ENCODE measurements at regions not wholly inside any gene's neighbourhood (a gene's known extent, or its start where the extent isn't known, plus 50 kb on each side); places are given as distances from the start of the nearest gene placed in this dataset.
"Not testable (repeated sequence)": the region's sequence is repeated elsewhere in the genome, so short reads cannot be mapped to it uniquely, and the experiment has no call there.

DNA sequence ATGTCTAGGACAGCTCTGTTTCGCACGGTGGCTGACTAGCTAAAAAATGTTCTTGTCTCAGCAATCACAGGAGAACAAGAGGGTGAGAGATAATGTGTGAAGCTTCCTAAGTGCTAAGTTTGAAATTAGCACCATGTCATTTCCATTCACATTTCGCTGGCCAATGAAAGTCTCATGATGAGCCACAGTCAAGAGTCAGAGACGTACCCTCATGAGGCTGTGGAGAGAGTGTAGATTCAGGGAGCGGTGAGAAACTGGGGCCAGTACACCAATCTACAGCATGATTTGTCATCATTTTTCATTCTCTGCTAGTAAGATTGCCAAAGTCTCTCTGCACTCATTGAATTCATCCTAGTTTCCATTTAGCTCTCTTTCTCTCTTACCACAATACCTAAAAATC lies 98.1 kb downstream of the FAM72C start:
- not testable (repeated sequence) for H3K4me1 ChIP-seq (ENCODE audit: control insufficient read depth, insufficient read depth, low read length, poor library complexity, severe bottlenecking)

DNA sequence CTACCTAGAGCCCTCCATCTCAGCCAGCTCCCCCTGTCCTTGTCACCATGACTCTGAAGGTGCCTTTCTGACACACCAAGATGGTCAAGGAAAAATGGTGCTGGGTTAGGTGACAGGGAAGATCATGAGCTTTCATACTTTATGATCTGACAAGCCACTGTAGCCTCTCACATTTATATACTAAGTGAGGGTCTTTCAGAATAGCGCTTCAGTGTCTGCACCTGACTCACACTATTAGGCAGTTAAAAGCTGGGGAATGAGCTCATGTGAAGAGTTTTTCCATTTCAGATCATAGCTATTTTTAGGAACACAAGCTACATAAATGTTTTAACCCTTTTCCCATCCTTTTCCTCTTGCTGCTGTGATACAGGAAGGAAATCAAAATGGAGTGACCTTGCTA lies 101.4 kb downstream of the FAM72C start:
- H3K9me3 ChIP-seq (ENCODE audit: control insufficient read depth, low read length); H3K4me1 ChIP-seq (ENCODE audit: control insufficient read depth, insufficient read depth, low read length, poor library complexity, severe bottlenecking): not testable (repeated sequence)

More for the DNA sequence above, 98.1 kb downstream of the FAM72C start:
- not testable (repeated sequence) for H3K27me3 ChIP-seq (replicated peaks; ENCODE audit: control insufficient read depth, insufficient read depth, low read length, poor library complexity, severe bottlenecking); DNase-seq; H3K27ac ChIP-seq (ENCODE audit: insufficient read depth, low read length, poor library complexity, severe bottlenecking); H3K9me3 ChIP-seq (ENCODE audit: control insufficient read depth, low read length); H3K36me3 ChIP-seq (ENCODE audit: control insufficient read depth, insufficient read depth, low read length); H3K4me3 ChIP-seq (ENCODE audit: insufficient read depth, low read depth, low read length, poor library complexity, severe bottlenecking)

DNA sequence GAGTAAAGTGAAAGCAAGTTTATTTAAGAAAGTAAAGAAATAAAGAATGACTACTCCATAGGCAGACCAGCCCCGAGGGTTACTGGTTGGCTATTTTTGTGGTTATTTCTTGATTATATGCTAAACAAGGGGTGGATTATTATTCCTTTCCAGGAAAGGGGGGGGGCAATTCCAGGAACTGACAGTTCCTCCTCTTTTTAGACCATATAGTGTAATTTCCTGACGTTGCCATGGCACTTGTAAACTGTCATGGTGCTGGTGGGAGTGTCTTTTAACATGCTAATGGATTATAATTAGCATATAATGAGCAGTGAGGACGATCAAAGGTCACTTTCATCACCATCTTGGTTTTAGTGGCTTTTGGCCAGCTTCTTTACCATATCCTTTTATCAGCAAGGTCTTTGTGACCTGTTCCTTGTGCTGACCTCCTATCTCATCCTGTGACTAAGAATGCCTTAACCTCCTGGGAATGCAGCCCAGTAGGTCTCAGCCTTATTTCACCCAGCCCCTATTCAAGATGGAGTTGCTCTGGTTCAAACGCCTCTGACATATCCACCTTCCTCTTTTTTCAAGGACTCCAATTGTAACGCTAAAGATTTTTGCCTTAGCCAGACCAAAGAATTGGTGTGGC lies 104.1 kb downstream of the FAM72C start:
- not testable (repeated sequence) for H3K4me1 ChIP-seq (ENCODE audit: control insufficient read depth, insufficient read depth, low read length, poor library complexity, severe bottlenecking); H3K4me3 ChIP-seq (ENCODE audit: insufficient read depth, low read depth, low read length, poor library complexity, severe bottlenecking); H3K27me3 ChIP-seq (replicated peaks; ENCODE audit: control insufficient read depth, insufficient read depth, low read length, poor library complexity, severe bottlenecking); DNase-seq; H3K9me3 ChIP-seq (ENCODE audit: control insufficient read depth, low read length); H3K36me3 ChIP-seq (ENCODE audit: control insufficient read depth, insufficient read depth, low read length); H3K27ac ChIP-seq (ENCODE audit: insufficient read depth, low read length, poor library complexity, severe bottlenecking)

More for the DNA sequence above, 101.4 kb downstream of the FAM72C start:
- not testable (repeated sequence) for H3K27me3 ChIP-seq (replicated peaks; ENCODE audit: control insufficient read depth, insufficient read depth, low read length, poor library complexity, severe bottlenecking); H3K27ac ChIP-seq (ENCODE audit: insufficient read depth, low read length, poor library complexity, severe bottlenecking); H3K36me3 ChIP-seq (ENCODE audit: control insufficient read depth, insufficient read depth, low read length); DNase-seq; H3K4me3 ChIP-seq (ENCODE audit: insufficient read depth, low read depth, low read length, poor library complexity, severe bottlenecking)

DNA sequence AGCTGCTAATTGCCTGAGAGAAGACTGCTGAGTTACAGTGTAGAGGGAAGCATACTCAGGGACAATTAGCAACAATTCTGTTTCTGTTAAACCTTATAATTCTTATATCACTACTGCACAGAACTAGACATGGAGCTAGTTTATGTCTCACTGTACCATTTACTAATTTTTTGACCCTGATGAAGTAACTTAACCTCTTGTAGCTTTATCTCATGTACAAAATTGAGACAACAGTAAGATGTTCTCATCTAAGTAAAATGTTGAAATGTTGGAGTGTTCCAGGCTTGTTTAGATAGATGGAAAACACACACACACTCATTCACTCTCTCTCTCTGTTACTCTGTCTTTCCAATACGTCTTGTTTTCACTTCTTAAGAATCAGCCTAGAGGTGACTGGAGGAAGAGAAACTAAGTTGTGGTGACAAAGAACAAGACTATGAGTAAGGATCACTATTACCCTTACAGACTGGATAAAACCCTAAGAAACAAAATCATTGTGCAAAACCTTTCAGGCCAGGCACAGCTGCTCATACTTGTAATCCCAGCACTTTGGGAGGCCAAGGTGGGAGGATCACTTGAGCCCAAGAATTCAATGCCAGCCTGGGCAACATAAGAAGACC lies 107.8 kb downstream of the FAM72C start:
- H3K4me3 ChIP-seq (ENCODE audit: insufficient read depth, low read depth, low read length, poor library complexity, severe bottlenecking); H3K27me3 ChIP-seq (replicated peaks; ENCODE audit: control insufficient read depth, insufficient read depth, low read length, poor library complexity, severe bottlenecking); H3K27ac ChIP-seq (ENCODE audit: insufficient read depth, low read length, poor library complexity, severe bottlenecking); H3K9me3 ChIP-seq (ENCODE audit: control insufficient read depth, low read length); H3K36me3 ChIP-seq (ENCODE audit: control insufficient read depth, insufficient read depth, low read length); DNase-seq; H3K4me1 ChIP-seq (ENCODE audit: control insufficient read depth, insufficient read depth, low read length, poor library complexity, severe bottlenecking): not testable (repeated sequence)

DNA sequence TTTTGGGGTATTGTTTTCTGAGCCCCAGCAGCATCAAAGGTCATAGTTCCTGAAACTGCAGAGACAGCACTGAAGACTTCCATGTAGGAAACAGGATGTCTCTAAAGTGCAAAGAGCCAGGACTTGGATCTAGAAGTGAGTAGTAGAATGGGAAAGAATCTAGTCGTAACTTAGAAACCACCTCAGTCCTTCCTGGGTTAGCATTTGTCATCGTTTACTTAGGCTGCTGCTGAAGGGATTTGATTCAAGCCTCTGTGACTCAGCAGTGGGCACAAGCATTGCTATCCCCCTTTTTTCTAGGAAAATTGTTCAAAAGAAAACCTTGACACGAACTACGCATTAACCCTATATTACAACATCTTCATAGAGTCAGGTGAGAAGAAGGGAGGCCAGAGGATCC lies 109.1 kb downstream of the FAM72C start:
- H3K27me3 ChIP-seq (replicated peaks; ENCODE audit: control insufficient read depth, insufficient read depth, low read length, poor library complexity, severe bottlenecking); H3K4me1 ChIP-seq (ENCODE audit: control insufficient read depth, insufficient read depth, low read length, poor library complexity, severe bottlenecking); H3K36me3 ChIP-seq (ENCODE audit: control insufficient read depth, insufficient read depth, low read length); H3K9me3 ChIP-seq (ENCODE audit: control insufficient read depth, low read length); H3K27ac ChIP-seq (ENCODE audit: insufficient read depth, low read length, poor library complexity, severe bottlenecking); DNase-seq; H3K4me3 ChIP-seq (ENCODE audit: insufficient read depth, low read depth, low read length, poor library complexity, severe bottlenecking): not testable (repeated sequence)

DNA sequence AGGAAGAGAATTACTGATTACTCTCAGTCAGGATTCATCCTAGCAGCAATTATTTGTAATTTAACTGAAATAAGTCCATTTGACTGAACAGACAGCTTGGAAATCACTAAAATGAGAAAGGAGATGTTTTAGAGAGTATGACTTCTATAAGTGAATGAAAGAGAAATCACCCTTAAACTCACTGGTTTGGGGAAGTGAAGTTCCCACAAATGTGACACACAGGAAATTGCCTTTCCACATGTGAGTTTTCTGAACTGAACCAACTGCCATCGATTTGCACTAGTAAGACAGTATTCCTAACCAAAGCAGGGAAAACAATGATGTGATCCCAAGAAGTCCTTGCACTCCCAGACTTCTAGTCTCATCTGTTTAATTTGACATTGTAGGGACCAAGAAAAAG lies 110.5 kb downstream of the FAM72C start:
- H3K4me1 ChIP-seq (ENCODE audit: control insufficient read depth, insufficient read depth, low read length, poor library complexity, severe bottlenecking); H3K27ac ChIP-seq (ENCODE audit: insufficient read depth, low read length, poor library complexity, severe bottlenecking); H3K9me3 ChIP-seq (ENCODE audit: control insufficient read depth, low read length); H3K4me3 ChIP-seq (ENCODE audit: insufficient read depth, low read depth, low read length, poor library complexity, severe bottlenecking); DNase-seq; H3K36me3 ChIP-seq (ENCODE audit: control insufficient read depth, insufficient read depth, low read length); H3K27me3 ChIP-seq (replicated peaks; ENCODE audit: control insufficient read depth, insufficient read depth, low read length, poor library complexity, severe bottlenecking): not testable (repeated sequence)

DNA sequence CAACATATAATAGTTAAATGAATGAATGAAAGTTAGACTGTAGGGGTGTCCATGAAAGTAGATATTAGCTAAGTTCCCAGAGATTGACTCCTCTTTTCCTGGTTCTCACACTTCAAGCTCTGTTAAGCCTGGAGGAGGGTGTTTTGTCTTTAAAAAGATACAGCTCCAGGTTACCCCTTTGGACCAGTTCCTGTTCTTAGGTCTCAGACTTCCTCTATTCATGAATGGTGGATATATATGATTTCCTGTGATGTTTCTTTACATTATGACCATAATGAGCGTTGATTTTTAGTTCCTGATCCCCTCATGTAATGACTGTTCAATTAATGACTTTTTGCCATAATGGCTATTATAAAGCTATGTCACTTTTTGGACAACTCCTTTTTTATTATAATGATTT lies 115.9 kb downstream of the FAM72C start:
- not testable (repeated sequence) for H3K27me3 ChIP-seq (replicated peaks; ENCODE audit: control insufficient read depth, insufficient read depth, low read length, poor library complexity, severe bottlenecking); H3K36me3 ChIP-seq (ENCODE audit: control insufficient read depth, insufficient read depth, low read length); H3K27ac ChIP-seq (ENCODE audit: insufficient read depth, low read length, poor library complexity, severe bottlenecking); H3K4me1 ChIP-seq (ENCODE audit: control insufficient read depth, insufficient read depth, low read length, poor library complexity, severe bottlenecking); DNase-seq; H3K4me3 ChIP-seq (ENCODE audit: insufficient read depth, low read depth, low read length, poor library complexity, severe bottlenecking); H3K9me3 ChIP-seq (ENCODE audit: control insufficient read depth, low read length)

DNA sequence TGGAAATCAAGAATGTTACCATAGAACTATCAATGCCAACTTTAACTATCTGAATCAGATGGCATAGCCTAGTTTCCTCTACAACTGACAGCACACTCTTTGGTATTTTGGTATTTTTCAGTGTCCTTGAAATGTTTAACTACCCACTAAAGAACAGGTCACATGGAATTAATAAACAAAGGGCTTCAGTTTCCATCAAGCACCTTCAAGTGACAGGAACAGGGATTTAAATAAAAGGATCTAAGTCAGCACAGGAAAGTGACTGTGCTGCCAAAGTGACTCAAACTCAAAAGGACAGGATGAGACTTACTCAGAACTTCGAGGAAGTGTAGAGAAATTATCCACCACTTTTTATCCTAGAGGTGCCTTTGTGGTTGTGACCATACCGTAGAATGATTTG lies 117.7 kb downstream of the FAM72C start:
- H3K36me3 ChIP-seq (ENCODE audit: control insufficient read depth, insufficient read depth, low read length); H3K9me3 ChIP-seq (ENCODE audit: control insufficient read depth, low read length); DNase-seq; H3K4me3 ChIP-seq (ENCODE audit: insufficient read depth, low read depth, low read length, poor library complexity, severe bottlenecking); H3K27ac ChIP-seq (ENCODE audit: insufficient read depth, low read length, poor library complexity, severe bottlenecking); H3K4me1 ChIP-seq (ENCODE audit: control insufficient read depth, insufficient read depth, low read length, poor library complexity, severe bottlenecking); H3K27me3 ChIP-seq (replicated peaks; ENCODE audit: control insufficient read depth, insufficient read depth, low read length, poor library complexity, severe bottlenecking): not testable (repeated sequence)

DNA sequence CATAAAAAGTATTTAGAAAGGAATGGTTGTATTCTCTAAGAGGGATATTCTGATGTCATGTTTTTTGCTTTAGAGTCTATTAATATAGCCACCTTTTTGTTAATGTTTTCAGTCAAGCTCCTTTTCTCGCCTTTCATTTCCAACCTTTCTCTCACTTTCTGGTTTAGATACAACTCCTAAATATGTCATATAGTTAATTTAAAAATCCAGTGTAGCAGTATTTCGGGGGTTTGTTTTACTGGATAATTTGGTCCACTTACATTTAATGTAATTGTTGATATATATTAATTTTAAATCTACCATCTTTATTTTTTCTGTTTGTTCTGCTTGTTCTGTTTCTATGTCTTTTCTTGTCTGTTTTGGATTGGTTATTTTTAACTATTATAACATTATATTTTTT lies 121.1 kb downstream of the FAM72C start:
- not testable (repeated sequence) for H3K27me3 ChIP-seq (replicated peaks; ENCODE audit: control insufficient read depth, insufficient read depth, low read length, poor library complexity, severe bottlenecking); DNase-seq; H3K36me3 ChIP-seq (ENCODE audit: control insufficient read depth, insufficient read depth, low read length); H3K4me3 ChIP-seq (ENCODE audit: insufficient read depth, low read depth, low read length, poor library complexity, severe bottlenecking); H3K4me1 ChIP-seq (ENCODE audit: control insufficient read depth, insufficient read depth, low read length, poor library complexity, severe bottlenecking); H3K27ac ChIP-seq (ENCODE audit: insufficient read depth, low read length, poor library complexity, severe bottlenecking); H3K9me3 ChIP-seq (ENCODE audit: control insufficient read depth, low read length)

DNA sequence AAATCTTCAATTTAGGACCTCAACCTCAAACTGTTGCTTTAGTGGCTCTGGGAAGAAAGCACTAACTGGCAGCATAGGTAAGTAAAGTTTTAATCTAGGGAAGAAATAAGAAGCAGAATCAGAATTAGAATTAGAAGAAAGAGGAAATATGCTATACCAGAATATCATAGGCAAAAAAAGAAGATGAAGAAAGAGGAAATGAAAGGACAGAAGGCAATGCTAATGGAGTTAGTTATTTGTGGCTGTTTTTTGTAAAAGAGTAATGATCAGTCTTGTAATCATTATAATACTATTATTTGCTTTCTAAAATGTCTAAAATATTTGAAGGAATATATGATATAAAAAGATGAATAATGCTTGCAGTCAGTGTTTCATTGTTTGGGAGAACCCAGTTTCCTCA lies 122.9 kb downstream of the FAM72C start:
- not testable (repeated sequence) for H3K27ac ChIP-seq (ENCODE audit: insufficient read depth, low read length, poor library complexity, severe bottlenecking); H3K27me3 ChIP-seq (replicated peaks; ENCODE audit: control insufficient read depth, insufficient read depth, low read length, poor library complexity, severe bottlenecking); H3K4me1 ChIP-seq (ENCODE audit: control insufficient read depth, insufficient read depth, low read length, poor library complexity, severe bottlenecking); H3K36me3 ChIP-seq (ENCODE audit: control insufficient read depth, insufficient read depth, low read length); DNase-seq; H3K9me3 ChIP-seq (ENCODE audit: control insufficient read depth, low read length); H3K4me3 ChIP-seq (ENCODE audit: insufficient read depth, low read depth, low read length, poor library complexity, severe bottlenecking)

Measured in effector memory CD4-positive, alpha-beta T cell (primary cell).